ENCODE measurements at regions not wholly inside any gene's neighbourhood (a gene's known extent, or its start where the extent isn't known, plus 50 kb on each side); places are given as distances from the start of the nearest gene placed in this dataset.

DNA sequence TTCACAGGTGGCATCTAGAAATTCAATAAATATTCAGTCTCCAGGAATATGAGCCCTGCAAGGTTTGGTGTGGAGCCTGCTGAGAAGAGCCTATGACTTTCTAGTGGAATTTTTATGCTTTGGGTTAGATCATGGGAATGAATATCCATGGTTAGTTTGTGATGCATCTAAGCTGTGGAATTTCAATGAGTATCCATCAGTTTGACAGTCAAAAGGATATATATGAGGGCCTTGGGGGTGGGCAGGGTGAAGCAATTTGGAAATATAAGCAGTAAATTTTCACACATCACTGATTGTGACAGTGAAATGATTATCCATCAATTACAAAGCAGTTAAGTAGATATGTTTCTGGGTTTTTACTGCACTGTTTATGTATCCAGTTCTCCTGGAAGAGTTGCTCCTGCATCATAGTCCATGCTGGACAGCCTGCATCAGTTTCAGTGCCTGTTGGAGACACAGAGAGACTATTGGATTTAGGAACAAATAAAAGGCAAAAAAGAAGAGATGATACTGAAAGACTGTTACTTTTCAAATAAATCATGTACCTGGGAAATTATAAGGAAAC, 530.8 kb downstream of the MFSD1 start:
- TF ChIP-seq, protein P1, sequence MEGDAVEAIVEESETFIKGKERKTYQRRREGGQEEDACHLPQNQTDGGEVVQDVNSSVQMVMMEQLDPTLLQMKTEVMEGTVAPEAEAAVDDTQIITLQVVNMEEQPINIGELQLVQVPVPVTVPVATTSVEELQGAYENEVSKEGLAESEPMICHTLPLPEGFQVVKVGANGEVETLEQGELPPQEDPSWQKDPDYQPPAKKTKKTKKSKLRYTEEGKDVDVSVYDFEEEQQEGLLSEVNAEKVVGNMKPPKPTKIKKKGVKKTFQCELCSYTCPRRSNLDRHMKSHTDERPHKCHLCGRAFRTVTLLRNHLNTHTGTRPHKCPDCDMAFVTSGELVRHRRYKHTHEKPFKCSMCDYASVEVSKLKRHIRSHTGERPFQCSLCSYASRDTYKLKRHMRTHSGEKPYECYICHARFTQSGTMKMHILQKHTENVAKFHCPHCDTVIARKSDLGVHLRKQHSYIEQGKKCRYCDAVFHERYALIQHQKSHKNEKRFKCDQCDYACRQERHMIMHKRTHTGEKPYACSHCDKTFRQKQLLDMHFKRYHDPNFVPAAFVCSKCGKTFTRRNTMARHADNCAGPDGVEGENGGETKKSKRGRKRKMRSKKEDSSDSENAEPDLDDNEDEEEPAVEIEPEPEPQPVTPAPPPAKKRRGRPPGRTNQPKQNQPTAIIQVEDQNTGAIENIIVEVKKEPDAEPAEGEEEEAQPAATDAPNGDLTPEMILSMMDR (IDR thresholded peaks at IDR 0.05; ENCODE audit: poor library complexity) = no peak
- TF ChIP-seq EZH2 (IDR thresholded peaks at IDR 0.05; ENCODE audit: borderline replicate concordance) = no peak
- TF ChIP-seq EZH2phosphoT487 (IDR thresholded peaks at IDR 0.05; ENCODE audit: low read depth, severe bottlenecking, unreplicated experiment) = no peak

All from hepatocyte (in vitro differentiated cells).